Calu3 (cell line): ENCODE measurements at regions not wholly inside any gene's neighbourhood (a gene's known extent, or its start where the extent isn't known, plus 50 kb on each side); places are given as distances from the start of the nearest gene placed in this dataset.

Experiments
- BruUV-seq: library from RNA; stranded (reverse); fragments of 400-500 nt; replicated peaks from 2 replicates; lab custom pipeline; 2021; lab: Mats Ljungman, UMichigan
- CTCF ChIA-PET: fragments of 300-600 bp; sonication (Branson Sonifier 250); formaldehyde crosslinking; loops from one replicate; lab custom pipeline; 2022; ENCODE audit warnings: antibody characterized with exemption; lab: Charles Lee
- DNase-seq: peaks from one replicate; pipeline ENCODE4 v3.0.0; 2022
- H3K27ac Mint-ChIP-seq: one replicate; pipeline ENCODE4 v1.8.0; 2022; ENCODE audit warnings: mixed read lengths; ENCODE audit not compliant: unreplicated experiment
- H3K27me3 Mint-ChIP-seq: one replicate; pipeline ENCODE4 v1.8.0; 2022; ENCODE audit warnings: mixed read lengths; ENCODE audit not compliant: unreplicated experiment
- H3K36me3 Mint-ChIP-seq: one replicate; pipeline ENCODE4 v1.8.0; 2022; ENCODE audit warnings: mild to moderate bottlenecking, moderate library complexity, mixed read lengths; ENCODE audit not compliant: insufficient read depth, unreplicated experiment
- H3K4me1 Mint-ChIP-seq: one replicate; pipeline ENCODE4 v1.8.0; 2022; ENCODE audit warnings: mild to moderate bottlenecking, low read depth, mixed read lengths; ENCODE audit not compliant: unreplicated experiment
- H3K4me3 Mint-ChIP-seq: one replicate; pipeline ENCODE4 v1.8.0; 2022; ENCODE audit warnings: mild to moderate bottlenecking, low read depth, moderate library complexity, mixed read lengths; ENCODE audit not compliant: unreplicated experiment
- H3K9me3 Mint-ChIP-seq: one replicate; pipeline ENCODE4 v1.8.0; 2022; ENCODE audit warnings: low read depth, mixed read lengths; ENCODE audit not compliant: unreplicated experiment
- intact Hi-C: fragments of 100-400 bp; cut with micrococcal nuclease; formaldehyde crosslinking; loops from one replicate; pipeline ENCODE4 v1.10.0; 2022; ENCODE audit not compliant: unreplicated experiment
- TF ChIP-seq, protein P1 (sequence below): fragments of 200-600 bp; IDR thresholded peaks from one replicate; pipeline ENCODE4 v1.8.0; 2022; ENCODE audit warnings: antibody characterized with exemption; ENCODE audit not compliant: unreplicated experiment

DNA sequence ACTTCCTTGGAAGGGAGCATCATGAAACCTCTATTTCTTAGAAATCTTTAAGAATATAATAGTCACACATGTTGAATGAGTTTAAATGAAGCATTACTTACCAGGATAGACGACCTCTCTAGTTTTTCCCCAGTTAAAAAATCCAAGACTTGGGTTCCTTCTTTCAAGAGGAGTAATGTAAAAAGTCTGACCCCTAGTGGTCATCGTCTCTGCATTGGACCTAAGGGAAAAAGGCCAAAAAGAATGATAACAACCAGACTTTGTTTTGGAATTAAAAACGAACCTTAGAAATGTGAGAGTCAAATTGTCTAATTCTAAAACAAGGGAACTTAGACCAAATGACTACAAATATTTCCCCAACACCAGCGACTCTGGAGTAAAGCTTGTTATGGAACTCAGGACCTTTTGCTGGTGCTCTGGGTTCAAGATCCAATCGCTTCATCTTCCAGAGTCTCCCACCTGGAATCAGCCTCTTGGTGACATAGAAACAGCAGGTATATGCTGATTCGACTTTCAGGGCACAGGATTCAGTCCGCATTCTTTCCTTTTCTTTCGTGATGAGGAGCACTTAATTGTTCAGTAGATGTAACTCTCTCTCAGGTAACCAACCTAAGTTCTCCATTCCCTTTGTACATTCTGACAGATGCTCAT, 214.8 kb upstream of the TPRG1 start:
- TF ChIP-seq, protein P1, sequence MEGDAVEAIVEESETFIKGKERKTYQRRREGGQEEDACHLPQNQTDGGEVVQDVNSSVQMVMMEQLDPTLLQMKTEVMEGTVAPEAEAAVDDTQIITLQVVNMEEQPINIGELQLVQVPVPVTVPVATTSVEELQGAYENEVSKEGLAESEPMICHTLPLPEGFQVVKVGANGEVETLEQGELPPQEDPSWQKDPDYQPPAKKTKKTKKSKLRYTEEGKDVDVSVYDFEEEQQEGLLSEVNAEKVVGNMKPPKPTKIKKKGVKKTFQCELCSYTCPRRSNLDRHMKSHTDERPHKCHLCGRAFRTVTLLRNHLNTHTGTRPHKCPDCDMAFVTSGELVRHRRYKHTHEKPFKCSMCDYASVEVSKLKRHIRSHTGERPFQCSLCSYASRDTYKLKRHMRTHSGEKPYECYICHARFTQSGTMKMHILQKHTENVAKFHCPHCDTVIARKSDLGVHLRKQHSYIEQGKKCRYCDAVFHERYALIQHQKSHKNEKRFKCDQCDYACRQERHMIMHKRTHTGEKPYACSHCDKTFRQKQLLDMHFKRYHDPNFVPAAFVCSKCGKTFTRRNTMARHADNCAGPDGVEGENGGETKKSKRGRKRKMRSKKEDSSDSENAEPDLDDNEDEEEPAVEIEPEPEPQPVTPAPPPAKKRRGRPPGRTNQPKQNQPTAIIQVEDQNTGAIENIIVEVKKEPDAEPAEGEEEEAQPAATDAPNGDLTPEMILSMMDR: peak; percentile 81
- intact Hi-C loops: loop anchor here (2.0 to 10.0 kb wide), 4 partner anchors 192 to 922 kb away; no protein-coding TSS in a partner anchor
- H3K27me3 Mint-ChIP-seq: peaks cover 9% of the 10 kb centered on the region
- H3K36me3 Mint-ChIP-seq: no peaks in the 10 kb centered on the region
- peak; percentile 64 for DNase-seq
- H3K9me3 Mint-ChIP-seq: no peaks in the 10 kb centered on the region
- H3K27ac Mint-ChIP-seq: no peak overlapping the region
- CTCF ChIA-PET: interaction anchor here (0.6 to 7.3 kb wide), 2 partner anchors 116 to 1218 kb away, joined by 4 to 171 read pairs; no protein-coding TSS in a partner anchor
- peaks cover 1% of the 10 kb centered on the region for H3K4me1 Mint-ChIP-seq
- BruUV-seq: no TSS peak
- H3K4me3 Mint-ChIP-seq: no peak overlapping the region

- no TSS peak for BruUV-seq
- CTCF ChIA-PET: interaction anchor here (0.5 kb wide), 1 partner anchor 1215 kb away, joined by 7 read pairs; no protein-coding TSS in a partner anchor
- H3K4me3 Mint-ChIP-seq: no peak overlapping the region
- no peak overlapping the region for H3K27ac Mint-ChIP-seq
- DNase-seq: no peak
- no peaks in the 10 kb centered on the region for H3K4me1 Mint-ChIP-seq
- H3K36me3 Mint-ChIP-seq: no peaks in the 10 kb centered on the region
- no peaks in the 10 kb centered on the region for H3K9me3 Mint-ChIP-seq
- TF ChIP-seq, protein P1: no peak
- peaks cover 16% of the 10 kb centered on the region for H3K27me3 Mint-ChIP-seq
- intact Hi-C loops: loop anchor here (10.0 kb wide), 2 partner anchors 594 to 924 kb away; no protein-coding TSS in a partner anchor
Measured at GRCh38 chr3:188959013-188959412, 212.8 kb upstream of the TPRG1 start.

DNA sequence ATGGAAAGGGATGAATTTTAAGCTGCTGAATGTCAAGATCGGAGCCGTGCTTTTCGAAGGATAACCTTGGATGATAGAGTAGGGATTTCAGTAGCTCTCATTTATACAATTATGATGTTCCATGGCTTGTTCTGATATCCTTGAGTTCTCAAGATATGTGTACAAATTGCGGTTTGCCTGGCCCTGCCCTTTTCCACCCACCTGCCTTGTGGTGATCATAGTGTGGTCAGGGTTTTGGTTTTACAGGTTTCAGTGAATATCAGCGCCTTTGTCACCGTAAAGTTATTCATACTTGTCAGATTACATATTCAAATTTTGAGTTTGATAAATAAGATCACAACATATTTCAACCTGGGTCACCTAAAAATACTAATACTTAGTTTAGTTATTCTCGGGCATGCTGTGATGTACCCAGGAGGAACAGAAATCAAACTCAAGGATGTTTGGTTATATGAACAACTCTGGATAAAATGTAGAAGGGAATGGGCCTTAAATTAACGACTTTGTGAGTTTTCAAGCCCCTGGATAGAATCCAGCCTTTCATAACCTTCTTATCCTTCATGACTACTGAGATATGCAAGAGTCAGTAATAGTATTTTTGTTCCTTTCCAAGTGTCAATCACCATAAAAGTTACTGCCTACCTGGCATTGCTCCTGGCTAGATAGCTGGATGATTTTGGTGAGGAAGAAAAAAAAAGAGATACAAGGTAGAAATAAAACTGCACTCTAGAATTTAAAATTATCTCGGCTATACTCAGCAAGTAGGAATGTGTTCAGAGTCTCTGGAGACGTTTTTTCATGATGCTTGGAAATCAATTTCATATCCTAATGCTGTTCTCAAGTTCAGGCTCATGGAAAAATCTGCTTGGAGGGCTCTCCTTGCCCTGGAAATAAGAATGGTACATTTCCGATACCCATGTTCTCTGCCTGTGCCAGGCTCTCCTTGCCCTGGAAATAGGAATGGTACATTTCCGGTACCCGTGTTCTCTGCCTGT, 209.2 kb upstream of the TPRG1 start:
- TF ChIP-seq, protein P1: no peak
- peaks cover 2% of the 10 kb centered on the region for H3K9me3 Mint-ChIP-seq
- no peak for DNase-seq
- H3K4me1 Mint-ChIP-seq: no peaks in the 10 kb centered on the region
- no peak overlapping the region for H3K27ac Mint-ChIP-seq
- peaks cover 24% of the 10 kb centered on the region for H3K27me3 Mint-ChIP-seq
- H3K4me3 Mint-ChIP-seq: no peak overlapping the region
- BruUV-seq: no TSS peak
- H3K36me3 Mint-ChIP-seq: no peaks in the 10 kb centered on the region
- CTCF ChIA-PET: no interaction called here
- intact Hi-C loops: no loop called here

DNA sequence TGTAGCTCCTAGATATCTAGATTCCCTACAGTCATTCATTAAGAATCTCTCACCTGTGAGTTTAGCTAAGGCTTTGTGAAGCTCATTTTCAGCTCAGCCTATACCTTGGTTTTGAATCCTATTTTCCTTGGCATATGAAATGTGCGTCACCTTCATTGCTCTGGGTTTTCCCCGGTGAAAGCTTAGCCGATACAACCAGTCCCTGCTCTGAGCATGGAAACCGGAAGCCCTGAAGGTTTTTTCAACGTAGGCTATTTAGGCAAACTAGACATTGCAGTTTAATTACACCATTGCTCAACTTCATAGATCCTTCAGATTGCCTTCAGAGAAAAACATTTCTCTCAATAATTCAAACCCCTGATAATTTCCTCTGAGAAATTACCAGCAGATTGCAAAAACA, 206.8 kb upstream of the TPRG1 start:
- Mint-ChIP-seq H3K27ac (no peak overlapping the region), H3K4me3 (no peak overlapping the region), H3K36me3 (no peaks in the 10 kb centered on the region), H3K9me3 (peaks cover 2% of the 10 kb centered on the region), H3K4me1 (no peaks in the 10 kb centered on the region), H3K27me3 (peaks cover 24% of the 10 kb centered on the region)
- TF ChIP-seq, protein P1: no peak
- DNase-seq: no peak
- no TSS peak for BruUV-seq
- intact Hi-C loops: no loop called here
- CTCF ChIA-PET: no interaction called here
